ENCODE measurements at regions not wholly inside any gene's neighbourhood (a gene's known extent, or its start where the extent isn't known, plus 50 kb on each side); places are given as distances from the start of the nearest gene placed in this dataset.

DNA sequence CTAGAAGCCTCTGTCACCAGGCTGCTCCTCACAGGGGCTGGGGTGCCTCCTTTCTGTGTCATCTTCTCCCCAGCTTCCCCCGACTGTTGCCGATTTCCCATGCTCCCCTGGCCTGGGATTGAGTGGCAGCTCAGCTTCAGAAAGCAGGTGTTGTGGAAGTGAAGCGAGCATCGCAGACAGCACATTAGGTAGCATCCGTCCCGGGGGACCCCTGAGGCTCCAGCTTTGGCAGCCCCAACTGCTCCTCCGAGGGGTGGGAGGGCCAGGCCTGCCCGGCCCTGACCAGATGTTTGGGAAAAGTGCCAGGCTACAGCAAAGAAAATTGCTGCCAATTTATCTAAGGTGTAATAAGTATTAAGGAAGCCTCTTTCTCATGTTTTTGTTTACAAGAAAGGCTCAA, 1045.6 kb downstream of the BCL11B start:
- DNase-seq, result no peak

DNA sequence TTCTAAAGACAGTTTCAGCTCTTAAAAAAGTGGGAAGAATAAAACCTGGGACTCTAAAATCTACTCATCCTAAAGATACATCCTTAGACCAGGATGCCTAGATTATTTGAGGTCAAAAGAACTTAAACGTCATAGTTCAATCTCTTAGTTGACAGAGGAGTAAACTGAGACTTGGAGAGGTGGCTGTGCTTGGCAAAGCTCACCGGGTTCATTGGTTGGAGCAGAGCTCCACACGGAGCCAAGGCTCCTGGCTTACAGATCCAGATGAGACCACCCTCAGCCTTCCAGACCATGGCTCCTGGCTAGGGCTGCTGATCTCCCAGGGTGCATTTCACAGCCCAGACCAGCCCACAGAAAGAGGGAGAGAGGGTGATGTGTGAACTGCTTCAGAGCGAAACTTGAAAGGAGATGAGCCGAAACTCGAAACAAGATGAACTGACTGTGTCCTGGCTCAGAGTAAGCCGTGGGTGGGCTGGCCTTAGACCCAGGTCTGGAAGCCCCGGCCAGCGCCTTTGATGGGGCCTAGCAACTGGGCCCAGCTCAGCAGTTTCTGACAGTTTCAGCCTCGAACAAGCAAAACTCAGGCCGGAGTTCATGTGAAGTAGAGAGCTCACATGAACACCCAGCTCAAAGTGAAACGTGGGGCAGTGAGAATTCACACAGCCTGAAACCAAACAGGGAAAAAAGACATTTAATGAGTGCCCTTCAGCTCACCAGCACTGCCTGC, 1044.8 kb downstream of the BCL11B start:
- no peak for DNase-seq

DNA sequence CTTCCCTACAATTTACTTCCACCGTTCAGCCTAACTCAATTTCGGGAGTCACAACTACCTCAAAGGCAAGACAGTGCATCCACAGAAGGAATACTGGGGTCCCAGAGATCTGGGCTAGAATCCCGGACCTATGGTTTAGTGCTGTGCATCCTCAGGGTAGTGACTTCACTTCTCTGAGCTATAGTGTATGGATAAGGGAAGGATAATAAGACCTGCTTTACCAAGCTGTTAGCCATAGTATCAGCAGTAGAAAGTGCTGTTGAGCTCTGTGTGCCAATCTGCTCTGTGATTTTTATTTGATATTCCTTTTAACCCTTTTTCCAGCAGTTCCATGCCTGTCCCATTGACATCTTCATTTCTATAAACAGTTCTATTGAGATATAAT, 1044.3 kb downstream of the BCL11B start:
- no peak for DNase-seq

DNA sequence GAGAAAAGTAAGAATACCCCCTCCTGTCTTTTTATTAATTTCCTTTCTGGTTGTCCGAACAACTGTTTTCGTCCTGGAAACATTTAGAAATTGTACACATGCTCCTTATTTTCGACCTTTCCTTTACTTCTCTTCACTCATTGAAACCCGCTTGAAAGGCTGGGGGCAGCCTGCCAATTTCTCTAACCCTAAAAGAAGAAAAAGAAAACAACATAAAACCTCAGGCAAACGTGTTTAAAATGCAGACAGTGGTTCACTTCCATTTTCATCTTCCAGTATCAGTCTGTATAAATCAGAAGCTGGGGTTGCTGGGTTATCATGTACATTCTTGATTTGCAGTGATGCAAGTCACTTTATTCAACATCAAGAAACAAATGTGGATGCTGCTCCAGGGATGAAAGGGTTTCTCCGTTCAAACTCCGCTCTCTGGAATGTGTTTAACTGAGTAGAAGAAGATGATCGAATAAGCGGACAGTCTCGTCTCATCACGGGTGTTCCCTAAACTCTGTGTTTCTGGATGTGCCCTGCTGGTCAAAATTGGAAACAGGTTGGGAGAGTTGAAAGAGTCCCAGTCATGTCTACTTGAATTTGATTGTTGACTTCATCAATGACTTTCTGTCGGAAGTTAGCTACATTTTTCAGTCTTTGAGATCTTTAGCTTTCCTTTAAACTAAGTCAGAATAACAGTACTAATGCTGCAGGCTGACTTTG, 1042.2 kb downstream of the BCL11B start:
- DNase-seq, result no peak

DNA sequence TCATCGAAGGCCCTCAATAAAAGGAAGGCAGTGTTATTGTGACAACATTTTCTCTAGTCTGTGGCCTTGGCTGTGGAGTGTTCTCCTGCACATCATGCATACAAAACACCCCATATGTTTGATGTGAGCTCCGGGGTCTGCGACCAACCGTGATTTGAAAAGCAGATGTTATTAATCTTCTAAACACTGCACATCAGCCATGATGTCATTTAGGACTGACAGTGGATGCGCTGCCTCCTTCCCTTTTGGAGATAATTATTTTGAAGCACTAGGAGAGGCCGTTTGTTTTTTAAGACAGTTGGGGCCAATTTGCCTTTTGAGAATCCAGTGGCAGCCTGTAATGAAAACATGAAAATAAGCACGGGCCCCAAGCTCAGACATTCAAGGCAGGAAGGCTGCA, 1041.6 kb downstream of the BCL11B start:
- DNase-seq, result no peak

DNA sequence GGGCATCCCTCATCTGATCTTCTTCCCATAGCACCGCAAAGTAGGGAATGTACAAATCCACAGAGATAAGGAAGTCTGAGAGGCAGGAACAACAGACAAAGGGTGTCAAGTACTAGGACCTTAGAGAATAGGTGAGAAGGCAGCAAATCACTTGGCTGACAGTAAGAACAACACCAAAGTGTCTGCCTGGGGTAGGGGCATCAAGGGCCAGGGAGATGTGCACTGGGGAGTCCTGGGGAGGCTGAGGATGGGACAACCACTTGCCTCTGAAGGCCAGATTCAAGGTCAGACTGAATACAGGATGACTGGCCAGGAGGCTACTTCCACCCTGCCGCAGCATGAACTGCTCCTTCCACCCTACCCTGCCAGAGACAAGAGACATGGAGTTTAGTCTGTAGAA, 1040.8 kb downstream of the BCL11B start:
- DNase-seq, result no peak

GRCh38 chr14:98233656-98234055, 1038.3 kb downstream of the BCL11B start:
- no peak for DNase-seq

DNA sequence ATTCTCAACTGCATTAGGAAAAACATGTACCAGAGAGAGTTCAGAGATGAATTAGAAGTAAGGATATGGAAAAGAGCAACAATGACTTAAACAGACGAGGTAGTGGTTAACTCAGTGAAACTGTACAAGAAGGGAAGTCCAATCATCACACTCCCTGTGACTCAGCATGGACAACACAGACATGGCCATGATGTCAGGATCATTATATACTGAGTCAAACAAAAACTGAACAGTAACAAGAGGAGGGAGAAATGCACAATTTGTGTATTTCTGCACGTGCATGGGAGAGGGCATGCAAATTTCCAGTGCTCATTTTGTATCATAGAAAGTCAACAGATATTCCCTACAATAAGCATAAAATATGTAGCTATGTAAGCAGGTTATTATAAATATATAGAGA, 1037.8 kb downstream of the BCL11B start:
- no peak for DNase-seq

- DNase-seq, result no peak
These were observed 1035.7 kb downstream of the BCL11B start for GRCh38 chr14:98236314-98236713.

GRCh38 chr14:98237939-98238338, 1034.1 kb downstream of the BCL11B start:
- DNase-seq, result no peak

- no peak for DNase-seq
These were observed 1031.6 kb downstream of the BCL11B start for GRCh38 chr14:98240376-98240775.

GRCh38 chr14:98242903-98243302, 1029.1 kb downstream of the BCL11B start:
- no peak for DNase-seq

GRCh38 chr14:98243332-98243731, 1028.7 kb downstream of the BCL11B start:
- DNase-seq, result no peak

GRCh38 chr14:98244162-98244948, 1027.6 kb downstream of the BCL11B start:
- no peak for DNase-seq

GRCh38 chr14:98244966-98245569, 1026.9 kb downstream of the BCL11B start:
- DNase-seq, result no peak

- no peak for DNase-seq
These were observed 1022.9 kb downstream of the BCL11B start for GRCh38 chr14:98249057-98249456.

DNA sequence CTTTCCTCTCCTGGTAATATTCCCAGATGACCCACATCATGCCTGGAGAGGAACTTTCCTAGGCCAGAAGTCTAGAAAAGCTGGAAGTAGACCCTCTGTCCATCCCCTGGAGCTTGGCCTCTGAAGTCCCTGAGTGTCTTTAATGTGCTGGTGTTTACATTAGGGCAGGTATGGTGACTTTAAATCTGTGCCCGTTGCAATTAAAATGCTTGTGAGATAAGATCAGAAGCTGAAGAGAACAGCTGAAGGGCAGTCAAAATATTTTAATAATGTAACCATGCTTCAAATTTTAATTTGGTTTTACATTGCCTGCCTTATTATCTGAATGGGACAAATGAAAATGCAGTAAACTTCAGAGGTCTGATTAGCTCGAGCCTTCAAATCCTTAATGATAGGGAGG, 1022.5 kb downstream of the BCL11B start:
- no peak for DNase-seq

- no peak for DNase-seq
These were observed 1019.2 kb downstream of the BCL11B start for GRCh38 chr14:98252820-98253219.

DNA sequence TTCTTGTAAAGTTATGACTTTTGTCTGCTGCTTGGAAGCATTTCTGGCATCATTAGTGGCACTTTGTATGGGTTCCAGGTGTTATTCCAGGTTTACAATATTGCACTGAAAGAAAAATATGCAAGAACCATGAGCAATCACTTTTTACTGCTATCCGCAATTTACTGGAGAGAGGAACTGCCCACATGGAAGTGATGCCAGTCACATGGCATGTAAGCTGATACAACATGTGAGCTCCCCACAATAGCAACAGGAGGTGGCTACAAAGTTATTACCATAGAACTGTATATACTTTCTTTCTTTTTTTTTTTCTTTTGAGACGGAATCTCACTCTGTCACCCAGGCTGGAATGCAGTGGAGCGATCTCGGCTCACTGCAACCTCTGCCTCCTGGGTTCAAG, 1012.1 kb downstream of the BCL11B start:
- DNase-seq, result no peak

- no peak for DNase-seq
These were observed 1009.4 kb downstream of the BCL11B start for GRCh38 chr14:98262566-98262965.

- no peak for DNase-seq
These were observed 1002.5 kb downstream of the BCL11B start for GRCh38 chr14:98269533-98269932.

DNA sequence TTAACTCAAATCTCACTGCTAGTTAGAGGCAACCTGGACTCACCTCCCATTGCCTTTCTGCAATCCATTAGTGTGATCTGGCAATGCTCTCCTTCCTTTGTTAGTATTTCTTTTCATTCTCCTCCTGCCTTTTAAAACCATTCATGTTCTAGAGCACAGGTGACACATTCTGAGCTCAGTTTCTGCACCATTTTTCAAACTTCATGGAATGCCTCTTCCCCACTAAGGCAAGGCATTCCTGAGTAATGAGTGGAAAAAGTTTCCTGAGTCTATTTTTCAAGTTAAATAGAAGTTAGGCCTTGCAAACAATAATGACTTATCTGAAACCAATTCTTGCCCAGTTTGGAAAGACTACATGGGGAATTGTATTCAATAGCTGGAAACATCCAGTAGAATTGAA, 1001.8 kb downstream of the BCL11B start:
- DNase-seq, result no peak

- DNase-seq, result peak in 1 of 2 experiments; percentile 29
These were observed 997.4 kb downstream of the BCL11B start for GRCh38 chr14:98274596-98274995.
